ENCODE measurements at regions not wholly inside any gene's neighbourhood (a gene's known extent, or its start where the extent isn't known, plus 50 kb on each side); places are given as distances from the start of the nearest gene placed in this dataset.

GRCh38 chr7:115883629-115884028 is 146.9 kb downstream of the TFEC start:
- DNase-seq (ENCODE audit: low read depth, low spot score): no peak

DNA sequence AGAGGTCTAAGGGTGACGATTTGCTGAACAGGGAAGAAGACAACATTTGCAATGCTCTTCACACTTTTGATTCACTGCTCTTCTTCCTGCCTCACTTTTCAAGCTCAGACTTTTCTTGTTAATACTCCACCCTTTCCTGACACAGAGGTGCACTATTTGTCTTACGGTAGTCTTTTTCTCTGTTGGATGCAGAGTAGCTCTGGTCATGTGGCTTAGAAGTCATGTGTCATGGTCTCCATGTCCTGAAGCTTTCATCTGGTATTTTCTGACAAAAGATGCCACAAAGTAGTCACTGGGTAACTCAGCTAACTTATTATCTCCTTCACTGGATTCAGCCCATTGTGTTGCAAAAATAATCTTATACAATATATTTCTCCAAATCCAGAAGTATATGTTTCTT is 149.1 kb downstream of the TFEC start:
- no peak for DNase-seq (ENCODE audit: low read depth, low spot score)

DNA sequence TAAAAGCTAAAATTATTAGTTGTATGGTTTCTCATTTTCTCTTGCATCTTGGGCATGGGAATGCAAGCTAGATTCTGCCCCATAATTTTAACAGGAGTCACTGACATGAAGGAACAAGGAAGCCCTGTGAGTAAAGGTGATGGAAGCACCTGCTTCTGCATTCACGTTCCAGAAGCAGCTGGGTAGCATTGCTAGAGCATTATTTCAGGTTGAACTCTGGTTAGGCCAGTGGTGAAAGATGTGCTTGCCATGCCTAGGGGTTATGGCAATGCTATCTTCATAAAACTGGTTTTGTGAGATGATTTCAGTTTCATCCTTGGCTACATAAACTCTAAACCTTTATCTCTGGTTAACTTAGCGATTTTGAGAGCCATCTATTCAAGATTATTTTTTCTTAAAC is 151.4 kb downstream of the TFEC start:
- DNase-seq (ENCODE audit: low read depth, low spot score): no peak

DNA sequence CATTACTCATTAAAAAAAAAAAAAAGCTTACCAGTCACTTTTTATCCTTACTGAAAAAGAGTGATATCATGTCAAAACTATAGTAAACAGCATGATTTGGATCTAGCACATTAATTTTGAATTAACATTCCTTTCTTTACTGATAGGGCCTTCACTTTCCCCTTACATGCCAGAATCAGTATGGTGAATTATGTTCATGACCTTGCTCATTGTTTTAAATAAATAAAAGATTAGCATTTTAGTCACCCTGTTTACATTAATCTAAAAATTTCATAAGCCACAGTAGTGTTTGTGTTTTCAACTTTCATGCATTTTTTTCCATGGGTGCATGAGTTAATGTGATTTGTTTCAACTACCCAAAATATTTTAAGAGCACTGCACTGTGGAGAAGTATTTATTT is 160.8 kb downstream of the TFEC start:
- DNase-seq (ENCODE audit: low read depth, low spot score): no peak

- no peak for DNase-seq (ENCODE audit: low read depth, low spot score)
Observed at GRCh38 chr7:115869190-115869589, 161.4 kb downstream of the TFEC start.

DNA sequence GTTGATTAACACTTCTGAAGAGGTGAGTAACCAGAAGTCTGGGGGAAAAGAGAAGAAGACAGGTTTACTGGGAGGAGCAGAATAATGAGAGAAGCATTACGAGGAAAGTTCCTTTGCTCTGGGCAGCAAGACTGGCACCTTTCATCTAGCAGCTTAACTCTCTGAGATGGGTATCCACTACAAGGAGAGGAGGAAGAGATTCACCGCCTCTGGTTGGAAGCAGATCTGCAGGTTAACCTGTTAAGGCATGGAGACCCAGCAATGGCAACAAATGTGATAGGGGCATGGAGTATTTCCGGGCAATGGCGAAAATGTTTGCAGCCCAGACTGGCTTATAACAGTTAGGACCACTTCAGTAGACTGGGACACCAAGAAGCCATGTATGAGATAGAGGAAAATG is 162.2 kb downstream of the TFEC start:
- no peak for DNase-seq (ENCODE audit: low read depth, low spot score)

DNA sequence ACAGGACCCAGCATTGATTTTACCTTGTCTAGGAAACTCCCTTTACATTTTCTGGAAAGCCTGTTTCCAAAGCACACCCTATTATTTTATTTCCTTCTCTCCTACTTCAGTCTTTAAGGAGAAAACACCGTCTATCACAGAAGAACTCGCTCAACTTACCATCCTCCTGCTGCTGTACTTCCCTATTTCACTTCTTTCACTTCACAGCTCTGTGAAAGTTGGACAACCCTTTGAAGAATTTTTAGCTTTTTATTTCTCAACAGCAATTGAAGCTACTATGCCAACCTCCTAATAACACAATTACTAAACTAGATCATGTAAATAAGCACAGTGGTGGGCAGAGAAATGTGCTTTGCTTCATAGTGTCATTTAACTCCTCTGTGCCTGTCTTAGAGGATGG is 166.5 kb downstream of the TFEC start:
- no peak for DNase-seq (ENCODE audit: low read depth, low spot score)

GRCh38 chr7:115851291-115851690 is 179.3 kb downstream of the TFEC start:
- DNase-seq (ENCODE audit: low read depth, low spot score): no peak

GRCh38 chr7:115850774-115851173 is 179.8 kb downstream of the TFEC start:
- DNase-seq (ENCODE audit: low read depth, low spot score): no peak

DNA sequence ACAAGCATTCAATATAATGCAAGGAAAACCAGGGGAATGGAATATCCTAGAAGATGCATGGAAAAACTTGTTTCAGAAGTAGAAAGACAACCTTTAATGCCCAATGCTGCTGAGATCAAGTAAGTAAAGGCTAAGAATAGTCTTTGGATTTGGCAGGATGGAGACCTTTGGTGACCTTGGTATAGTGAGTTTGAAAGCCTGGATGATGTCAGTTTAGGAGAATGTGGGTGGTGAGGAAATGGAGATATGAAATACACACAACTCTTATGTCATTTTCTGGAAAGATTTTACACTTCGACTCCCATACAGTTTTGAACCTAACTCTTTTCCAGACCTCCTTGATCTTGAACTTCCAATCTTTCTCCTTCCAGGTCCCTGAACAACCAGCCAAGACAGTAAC is 185.7 kb downstream of the TFEC start:
- DNase-seq (ENCODE audit: low read depth, low spot score): no peak

- peak; percentile 35 for DNase-seq (ENCODE audit: low read depth, low spot score)
Observed at GRCh38 chr7:115840702-115841101, 189.9 kb downstream of the TFEC start.

GRCh38 chr7:115838829-115839228 is 191.7 kb downstream of the TFEC start:
- no peak for DNase-seq (ENCODE audit: low read depth, low spot score)

DNA sequence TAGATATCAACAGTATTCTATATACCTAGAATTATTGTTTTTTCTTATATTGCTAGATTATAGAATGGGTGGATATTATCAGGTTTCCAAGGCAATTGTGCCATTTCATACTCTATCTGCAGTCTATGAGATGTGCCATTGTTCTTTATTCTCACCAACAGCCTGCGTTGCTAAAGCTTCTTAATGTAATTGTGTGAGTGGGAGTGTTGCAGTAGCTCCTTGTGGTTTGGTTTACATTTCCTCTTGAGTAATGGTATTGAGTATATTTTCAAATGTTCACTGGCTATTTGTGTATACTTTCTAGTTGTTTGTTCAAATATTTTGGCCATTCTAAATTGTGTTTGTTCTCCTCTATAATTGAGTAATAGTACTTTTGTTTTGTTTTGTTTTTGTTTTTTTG is 199.2 kb downstream of the TFEC start:
- no peak for DNase-seq (ENCODE audit: low read depth, low spot score)

GRCh38 chr7:115827305-115828045 is 203.1 kb downstream of the TFEC start:
- no peak for DNase-seq (ENCODE audit: low read depth, low spot score)

DNA sequence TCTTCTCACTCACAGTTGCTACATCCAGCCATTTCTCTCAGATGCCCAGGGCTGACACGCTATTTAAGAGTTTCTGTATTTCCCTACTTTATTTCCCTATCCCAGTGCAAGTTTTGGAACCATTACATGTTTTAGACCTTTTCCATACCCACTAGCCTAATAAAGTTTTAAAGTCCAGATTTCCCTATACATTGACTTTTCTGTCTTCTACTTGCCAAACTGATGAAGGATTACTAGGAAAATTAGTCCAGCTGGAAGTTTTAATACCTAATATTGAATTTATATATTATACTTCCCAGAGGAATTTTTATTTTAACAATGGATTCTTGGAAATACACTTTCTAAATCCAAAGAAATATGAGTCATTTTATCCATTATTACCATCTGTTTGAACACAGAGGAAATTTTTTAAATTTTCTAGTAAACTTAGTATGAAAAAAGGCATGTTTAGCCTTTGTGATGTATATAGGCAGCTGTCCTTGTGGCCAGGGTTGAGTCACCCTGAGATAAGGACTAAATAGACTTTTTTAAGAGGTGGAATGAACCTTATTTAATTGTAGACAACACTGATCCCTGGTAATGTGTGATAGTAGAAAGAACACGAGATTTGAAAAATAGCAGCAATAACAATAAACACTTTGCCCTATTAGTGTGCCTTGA is 205.0 kb downstream of the TFEC start:
- no peak for DNase-seq (ENCODE audit: low read depth, low spot score)

DNA sequence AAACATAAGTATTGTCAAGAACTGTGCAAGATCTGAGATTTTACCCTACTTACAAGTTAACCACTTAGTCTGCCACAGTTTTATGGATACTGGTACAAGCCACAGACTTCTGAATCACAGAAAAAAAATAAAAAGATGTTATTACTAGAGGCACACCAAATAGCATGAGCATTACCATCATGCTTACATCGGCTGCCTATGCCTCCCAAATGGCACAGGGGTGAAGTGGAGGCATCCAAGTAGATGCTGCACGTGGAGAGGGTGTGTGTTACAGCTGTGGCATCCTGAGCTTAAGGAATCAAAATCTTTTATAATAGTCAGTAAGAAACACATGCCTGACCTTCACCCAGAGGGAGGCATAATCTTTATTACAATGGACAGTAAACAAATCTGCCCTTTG is 207.8 kb downstream of the TFEC start:
- no peak for DNase-seq (ENCODE audit: low read depth, low spot score)

- no peak for DNase-seq (ENCODE audit: low read depth, low spot score)
Observed at GRCh38 chr7:115822380-115822779, 208.2 kb downstream of the TFEC start.

- no peak for DNase-seq (ENCODE audit: low read depth, low spot score)
Observed at GRCh38 chr7:115816318-115816974, 214.1 kb downstream of the TFEC start.

DNA sequence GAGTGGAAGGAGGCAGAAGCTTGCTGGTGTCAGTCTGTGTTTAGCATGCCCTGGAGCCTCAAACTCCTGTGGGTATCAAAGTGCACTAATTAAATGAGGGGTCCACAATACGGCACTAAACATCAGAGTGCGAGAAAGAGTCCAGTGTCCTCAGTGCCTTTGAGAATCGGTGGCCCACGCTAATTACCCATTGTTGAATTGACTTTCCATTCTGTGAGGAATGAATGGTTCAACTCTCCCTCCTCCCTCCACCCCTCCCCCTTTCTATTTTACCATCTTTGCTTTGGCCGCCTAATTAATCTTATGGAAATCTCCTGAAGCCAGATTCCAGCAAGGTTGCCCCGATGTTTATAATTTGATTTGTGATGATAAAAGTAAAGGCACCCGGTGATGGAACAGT is 217.8 kb downstream of the TFEC start:
- DNase-seq (ENCODE audit: low read depth, low spot score): peak; percentile 38

DNA sequence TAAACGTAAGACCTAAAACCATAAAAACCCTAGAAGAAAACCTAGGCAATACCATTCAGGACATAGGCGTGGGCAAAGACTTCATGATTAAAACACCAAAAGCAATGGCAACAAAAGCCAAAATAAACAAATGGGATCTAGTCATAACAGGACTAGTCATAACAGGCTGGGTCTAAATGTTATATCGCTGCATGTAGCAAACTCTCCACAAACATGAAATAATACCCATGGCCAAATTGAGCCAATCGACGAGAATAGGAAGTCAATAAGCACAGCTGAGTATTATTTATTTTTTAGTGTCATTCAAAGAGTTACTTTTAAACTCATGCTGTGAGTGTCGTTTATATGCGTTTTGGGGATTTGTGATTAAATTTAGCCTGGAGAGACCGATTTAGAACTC is 225.1 kb downstream of the TFEC start:
- no peak for DNase-seq (ENCODE audit: low read depth, low spot score)

DNA sequence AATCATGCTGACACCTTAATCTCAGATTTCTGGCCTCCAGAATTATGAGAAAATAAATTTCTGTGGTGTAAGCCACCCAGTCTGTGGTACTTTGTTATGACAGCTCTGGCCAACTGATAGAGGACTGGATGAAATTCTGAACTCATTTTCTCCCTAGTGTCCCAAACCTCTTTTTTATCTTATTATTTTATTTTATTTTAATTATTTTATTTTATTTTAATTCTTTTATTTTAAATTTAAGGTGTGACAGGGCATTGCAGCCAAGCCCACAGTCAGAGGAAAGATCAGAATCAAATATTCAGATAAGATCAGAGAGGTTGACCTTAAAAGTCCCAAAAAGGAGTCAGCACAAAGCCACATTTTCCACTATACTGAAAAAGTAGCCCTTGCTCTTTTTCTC is 228.1 kb downstream of the TFEC start:
- DNase-seq (ENCODE audit: low read depth, low spot score): no peak

DNA sequence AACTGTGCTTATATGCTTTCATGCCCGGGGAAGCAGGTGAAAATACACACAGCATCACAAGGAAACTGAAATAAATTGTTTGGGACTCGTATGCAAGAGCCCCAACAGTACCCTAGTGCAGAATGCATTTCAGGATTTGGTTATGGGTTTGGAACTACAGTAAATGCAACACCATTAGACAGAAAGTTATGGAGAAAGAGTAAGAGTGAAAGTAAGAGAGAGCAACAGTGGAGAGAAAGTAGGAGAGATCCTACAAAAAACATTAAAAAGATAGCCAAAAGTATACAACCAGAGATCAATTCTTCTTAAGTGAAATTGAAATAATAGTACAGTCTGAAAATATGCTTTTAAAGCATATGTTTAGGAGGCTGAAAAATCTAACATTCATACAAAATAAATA is 231.1 kb downstream of the TFEC start:
- DNase-seq (ENCODE audit: low read depth, low spot score): no peak
